K562 (cell line): ENCODE measurements at regions not wholly inside any gene's neighbourhood (a gene's known extent, or its start where the extent isn't known, plus 50 kb on each side); places are given as distances from the start of the nearest gene placed in this dataset.
A peak's percentile ranks its signal among the peaks of the same experiment; 100 is the strongest.

Source experiments
- ATAC-seq: fragments of 200-7000 bp; cut with Tn5 transposase; 3 replicates; pipeline ENCODE4 v1.9.1; 2020; ENCODE audit warnings: moderate library complexity
- BruUV-seq: library from RNA; stranded (reverse); fragments of 400-500 nt; replicated peaks from 2 replicates; lab custom pipeline; 2021; lab: Mats Ljungman, UMichigan
- CTCF ChIA-PET: fragments of 300-600 bp; formaldehyde crosslinking; extraction: SDS; loops from one replicate; lab custom pipeline; 2021; ENCODE audit warnings: low intra/inter-chr PET ratio; lab: Yijun Ruan, JAX
- POLR2A ChIA-PET: fragments of 300-600, 350-650 bp; sonication (Branson Sonifier 250); formaldehyde crosslinking; extraction: SDS; loops from one replicate; lab custom pipeline; 2021; ENCODE audit warnings: antibody characterized with exemption, inconsistent platforms; lab: Yijun Ruan, JAX
- DNase-seq, 4 experiments: peaks; one replicate each; pipeline versions ENCODE4 v3.0.0 to v3.0.0-alpha.2; 2011 to 2018; ENCODE audit warnings: low spot score in 3 of 4, mixed read lengths in 3 of 4; ENCODE audit errors: extremely low read depth in 1 of 4
- FAIRE-seq: peaks from 2 replicates; lab custom pipeline; 2011; peaks lifted over from hg19 to GRCh38; lab: Jason Lieb, UNC
- H2AFZ ChIP-seq: 2 replicates; pipeline ENCODE4 v1.6.0; 2011; ENCODE audit warnings: low read depth, low read length, control low read depth, inconsistent platforms
- H3K27ac ChIP-seq: fragments of 200-600 bp; 3 replicates; pipeline ENCODE4 v1.8.0; 2011; ENCODE audit warnings: low read depth, mild to moderate bottlenecking, control low read depth, inconsistent platforms, low read length, moderate library complexity, mixed read lengths; ENCODE audit errors: extremely low read depth
- H3K27me3 ChIP-seq, 2 experiments: fragments of 300-600 bp in 1 of 2; 2 replicates in 1 of 2; 3 replicates in 1 of 2; pipeline versions ENCODE4 v1.6.0 to v1.8.0; 2011; ENCODE audit warnings: inconsistent platforms in 2 of 2, low read length in 2 of 2, mild to moderate bottlenecking in 1 of 2, mixed read lengths in 1 of 2, moderate library complexity in 1 of 2; ENCODE audit not compliant: control insufficient read depth in 2 of 2, insufficient read depth in 2 of 2
- H3K36me3 ChIP-seq: fragments of 300-600 bp; 3 replicates; pipeline ENCODE4 v1.8.0; 2011; ENCODE audit warnings: mild to moderate bottlenecking, low read length, inconsistent platforms; ENCODE audit not compliant: control insufficient read depth, insufficient read depth
- H3K4me1 ChIP-seq, 2 experiments: fragments of 200-600 bp in 1 of 2; replicated peaks in 1 of 2; 2 replicates in 1 of 2; 3 replicates in 1 of 2; pipeline versions ENCODE4 v1.5.1 to v1.8.0; 2011; ENCODE audit warnings: inconsistent platforms in 2 of 2, low read length in 2 of 2, mild to moderate bottlenecking in 1 of 2, mixed read lengths in 1 of 2, moderate library complexity in 1 of 2; ENCODE audit not compliant: control insufficient read depth in 2 of 2, insufficient read depth in 2 of 2
- H3K4me2 ChIP-seq: 2 replicates; pipeline ENCODE4 v1.6.1; 2011; ENCODE audit warnings: low read length, control low read depth, inconsistent platforms, mixed read lengths; ENCODE audit not compliant: insufficient read depth
- H3K4me3 ChIP-seq: fragments of 200-600 bp; sonication (generic), shearing (Covaris generic); 2 replicates; pipeline ENCODE4 v1.5.1; 2016; ENCODE audit warnings: control low read depth, inconsistent platforms
- H3K79me2 ChIP-seq: fragments of 200-600 bp; 3 replicates; pipeline ENCODE4 v1.8.0; 2011; ENCODE audit warnings: low read length, inconsistent platforms; ENCODE audit not compliant: control insufficient read depth, insufficient read depth
- H3K9ac ChIP-seq, 2 experiments: 2 replicates each; pipeline versions ENCODE4 v1.6.0 to v1.6.1; 2011; ENCODE audit warnings: low read depth in 2 of 2, low read length in 2 of 2, control low read depth in 1 of 2, inconsistent platforms in 1 of 2, mild to moderate bottlenecking in 1 of 2, mixed read lengths in 1 of 2; ENCODE audit not compliant: insufficient read depth in 1 of 2
- H3K9me1 ChIP-seq: one replicate; pipeline ENCODE4 v1.6.0; 2011; ENCODE audit warnings: inconsistent platforms, mild to moderate bottlenecking, low read length, moderate library complexity; ENCODE audit not compliant: control insufficient read depth, insufficient read depth
- H3K9me3 ChIP-seq: replicated peaks from 2 replicates; pipeline ENCODE4 v1.5.1; 2011; ENCODE audit warnings: low read depth, low read length, inconsistent platforms; ENCODE audit not compliant: control insufficient read depth, insufficient read depth
- H4K20me1 ChIP-seq: replicated peaks from 2 replicates; pipeline ENCODE4 v1.6.1; 2011; ENCODE audit warnings: low read length, inconsistent platforms, mixed read lengths; ENCODE audit not compliant: control insufficient read depth, insufficient read depth
- HDAC6 ChIP-seq: IDR thresholded peaks from 2 replicates; pipeline ENCODE4 v1.6.1; 2012; ENCODE audit warnings: low read depth, mild to moderate bottlenecking, control low read depth, inconsistent platforms, low read length, moderate library complexity
- JUND ChIP-seq, 2 experiments: IDR thresholded peaks; 2 replicates in 1 of 2; 3 replicates in 1 of 2; pipeline ENCODE4 v1.6.1; 2011; ENCODE audit warnings: borderline replicate concordance in 2 of 2, low read depth in 2 of 2, low read length in 2 of 2, improper control_type of control experiment in 1 of 2, missing biosample characterization in 1 of 2, missing genetic modification characterization in 1 of 2, missing genetic modification reagents in 1 of 2
- RBM25 ChIP-seq: fragments of 200-400 bp; formaldehyde crosslinking; IDR thresholded peaks from 2 replicates; pipeline ENCODE4 v1.6.1; 2018; ENCODE audit warnings: low read length, low read depth, moderate library complexity; ENCODE audit not compliant: severe bottlenecking
- SRSF9 ChIP-seq: fragments of 200-400 bp; formaldehyde crosslinking; IDR thresholded peaks from 2 replicates; pipeline ENCODE4 v1.6.1; 2017; ENCODE audit warnings: low read depth, low read length, borderline replicate concordance
- in situ Hi-C: fragments of 300-500 bp; cut with MboI; formaldehyde crosslinking; loops from 4 replicates; pipeline ENCODE4 v1.15.0; 2018; ENCODE audit warnings: inconsistent platforms, mixed read lengths
- intact Hi-C: fragments of 100-400 bp; cut with micrococcal nuclease; formaldehyde crosslinking; loops from 2 replicates; pipeline ENCODE4 v1.14.2; 2022
- TF ChIP-seq, protein P1 (sequence below): IDR thresholded peaks from 3 replicates; pipeline ENCODE4 v1.6.1; 2011; ENCODE audit warnings: borderline replicate concordance, mild to moderate bottlenecking; ENCODE audit not compliant: insufficient read length, insufficient read depth

DNA sequence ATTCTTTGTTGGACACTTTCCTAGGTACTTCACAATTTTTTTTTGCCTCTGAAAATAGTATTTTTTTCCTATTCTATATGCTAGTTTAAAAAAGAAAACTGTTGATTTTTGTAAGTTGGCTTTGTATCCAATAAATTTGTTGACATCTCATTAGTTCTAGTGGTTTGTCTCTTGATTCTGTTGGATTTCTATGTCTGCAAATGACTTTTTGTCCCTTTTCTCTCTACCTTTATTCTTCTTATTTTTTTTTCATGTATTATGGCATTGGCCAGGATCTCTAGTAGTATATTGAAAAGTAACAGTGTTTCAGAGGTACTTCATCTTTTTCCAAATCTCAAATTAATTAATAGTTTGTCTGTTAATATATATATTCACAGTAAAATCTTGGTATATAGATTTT lies 59.1 kb upstream of the TSPAN11 start:
- H3K9me3 ChIP-seq, result no peaks in the 10 kb centered on the region; the same call in 1 of the 2 replicates
- DNase-seq (no peak), FAIRE-seq (no peak), ATAC-seq (no peak)
- no peak overlapping the region for H3K4me2 ChIP-seq
- H4K20me1 ChIP-seq, result no peaks in the 10 kb centered on the region
- no peak overlapping the region for H2AFZ ChIP-seq
- H3K4me3 ChIP-seq, result no peak overlapping the region
- no TSS peak for BruUV-seq
- POLR2A ChIA-PET, result no interaction called here
- TF ChIP-seq RBM25, result peak; percentile 36
- TF ChIP-seq HDAC6, result no peak
- no peak for TF ChIP-seq SRSF9
- no peak for TF ChIP-seq JUND (IDR thresholded peaks at IDR 0.05; ENCODE audit: borderline replicate concordance, low read depth, low read length)
- no peak for TF ChIP-seq JUND (tag; IDR thresholded peaks at IDR 0.05; ENCODE audit: borderline replicate concordance, low read depth, low read length)
- TF ChIP-seq, protein P1, sequence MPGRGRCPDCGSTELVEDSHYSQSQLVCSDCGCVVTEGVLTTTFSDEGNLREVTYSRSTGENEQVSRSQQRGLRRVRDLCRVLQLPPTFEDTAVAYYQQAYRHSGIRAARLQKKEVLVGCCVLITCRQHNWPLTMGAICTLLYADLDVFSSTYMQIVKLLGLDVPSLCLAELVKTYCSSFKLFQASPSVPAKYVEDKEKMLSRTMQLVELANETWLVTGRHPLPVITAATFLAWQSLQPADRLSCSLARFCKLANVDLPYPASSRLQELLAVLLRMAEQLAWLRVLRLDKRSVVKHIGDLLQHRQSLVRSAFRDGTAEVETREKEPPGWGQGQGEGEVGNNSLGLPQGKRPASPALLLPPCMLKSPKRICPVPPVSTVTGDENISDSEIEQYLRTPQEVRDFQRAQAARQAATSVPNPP, result no peak
- H3K79me2 ChIP-seq, result no peaks in the 10 kb centered on the region
- CTCF ChIA-PET, result no interaction called here
- in situ Hi-C loops (no loop called here), intact Hi-C loops (no loop called here)
- no peaks in the 10 kb centered on the region for H3K9me1 ChIP-seq
- no peaks in the 10 kb centered on the region for H3K27me3 ChIP-seq
- no peak overlapping the region for H3K9ac ChIP-seq
- H3K36me3 ChIP-seq, result no peaks in the 10 kb centered on the region
- H3K4me1 ChIP-seq, result no peaks in the 10 kb centered on the region
- H3K27ac ChIP-seq, result no peak overlapping the region
